BJ (cell line): ENCODE measurements at regions not wholly inside any gene's neighbourhood (a gene's known extent, or its start where the extent isn't known, plus 50 kb on each side); places are given as distances from the start of the nearest gene placed in this dataset.

Source experiments
- CTCF ChIA-PET: fragments of 350-600 bp; formaldehyde crosslinking; extraction: SDS; loops from one replicate; lab custom pipeline; 2021; ENCODE audit warnings: antibody characterized with exemption, inconsistent platforms; lab: Yijun Ruan, JAX
- POLR2A ChIA-PET: fragments of 300-600 bp; sonication (Branson Sonifier 250); formaldehyde crosslinking; extraction: SDS; loops from one replicate; lab custom pipeline; 2021; ENCODE audit warnings: antibody characterized with exemption; lab: Charles Lee
- DNase-seq: peaks from one replicate; pipeline ENCODE4 v3.0.0-alpha.2; 2011; ENCODE audit warnings: low read depth
- H3K27me3 ChIP-seq: 2 replicates; pipeline ENCODE4 v1.6.0; 2011; ENCODE audit warnings: low read length; ENCODE audit not compliant: control insufficient read depth, insufficient read depth
- H3K36me3 ChIP-seq: 2 replicates; pipeline ENCODE4 v1.5.1; 2011; ENCODE audit warnings: low read length; ENCODE audit not compliant: control insufficient read depth, insufficient read depth
- H3K4me3 ChIP-seq: 2 replicates; pipeline ENCODE4 v1.5.1; 2011; ENCODE audit warnings: low read depth, mild to moderate bottlenecking, control low read depth, low read length
- CTCF ChIP-seq: IDR thresholded peaks from 2 replicates; pipeline ENCODE4 v1.5.1; 2011; ENCODE audit warnings: low read depth, mild to moderate bottlenecking, control low read depth, inconsistent platforms, low read length, moderate library complexity; ENCODE audit not compliant: insufficient read depth

- DNase-seq: no peak
- CTCF ChIA-PET: interaction anchor here (1.4 kb wide), 1 partner anchor 10 kb away, joined by 3 read pairs; no protein-coding TSS in a partner anchor
- Histone ChIP-seq H3K36me3 (peaks cover 9% of the 10 kb centered on the region), H3K27me3 (no peaks in the 10 kb centered on the region), H3K4me3 (no peak overlapping the region)
- POLR2A ChIA-PET: no interaction called here
- no peak for TF ChIP-seq CTCF
These were observed 314.5 kb downstream of the SEC14L1 start for GRCh38 chr17:77455111-77455890.

- TF ChIP-seq CTCF: no peak
- POLR2A ChIA-PET: no interaction called here
These were observed 315.1 kb downstream of the SEC14L1 start for GRCh38 chr17:77455891-77456260.

GRCh38 chr17:77456271-77456950, 315.6 kb downstream of the SEC14L1 start:
- no peak for TF ChIP-seq CTCF
- ChIA-PET POLR2A (no interaction called here), CTCF (no interaction called here)
- H3K36me3 ChIP-seq: peaks cover 9% of the 10 kb centered on the region
- DNase-seq: no peak
- no peak overlapping the region for H3K4me3 ChIP-seq
- H3K27me3 ChIP-seq: no peaks in the 10 kb centered on the region

More at GRCh38 chr17:77455891-77456260, 315.1 kb downstream of the SEC14L1 start:
- no peak for DNase-seq
- CTCF ChIA-PET: no interaction called here
- Histone ChIP-seq H3K27me3 (no peaks in the 10 kb centered on the region), H3K4me3 (no peak overlapping the region), H3K36me3 (peaks cover 9% of the 10 kb centered on the region)

- H3K4me3 ChIP-seq: no peak overlapping the region
- CTCF ChIA-PET: no interaction called here
- no peaks in the 10 kb centered on the region for H3K27me3 ChIP-seq
- no peak for DNase-seq
- H3K36me3 ChIP-seq: peaks cover 9% of the 10 kb centered on the region
- POLR2A ChIA-PET: no interaction called here
- no peak for TF ChIP-seq CTCF
These were observed 316.3 kb downstream of the SEC14L1 start for GRCh38 chr17:77456951-77457548.

GRCh38 chr17:77457572-77458201, 316.9 kb downstream of the SEC14L1 start:
- no peak for DNase-seq
- POLR2A ChIA-PET: no interaction called here
- no peak for TF ChIP-seq CTCF
- Histone ChIP-seq H3K27me3 (no peaks in the 10 kb centered on the region), H3K36me3 (peaks cover 9% of the 10 kb centered on the region), H3K4me3 (no peak overlapping the region)
- CTCF ChIA-PET: no interaction called here
